ENCODE measurements at regions not wholly inside any gene's neighbourhood (a gene's known extent, or its start where the extent isn't known, plus 50 kb on each side); places are given as distances from the start of the nearest gene placed in this dataset.

DNA sequence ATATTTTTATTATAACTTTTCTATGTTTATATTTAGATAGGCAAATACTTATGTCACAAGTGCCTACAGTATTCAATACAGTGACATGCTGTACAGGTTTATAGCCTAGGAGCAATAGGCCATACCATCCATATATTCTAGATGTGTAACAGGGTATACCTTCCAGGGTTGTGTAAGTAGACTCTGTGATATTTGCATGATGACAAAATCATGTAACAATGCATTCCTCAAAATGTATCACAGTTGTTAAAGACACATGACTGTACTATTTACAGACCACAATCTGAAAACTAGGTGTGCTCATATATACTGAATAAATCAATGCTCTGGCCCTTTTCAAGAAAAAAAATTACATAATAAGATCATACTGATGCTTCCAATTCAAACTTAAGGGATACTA, 433.2 kb upstream of the RGPD4 start:
- Mint-ChIP-seq H3K4me3 (no peak overlapping the region), H3K27ac (no peak overlapping the region), H3K36me3 (ENCODE audit: low read depth) (no peaks in the 10 kb centered on the region), H3K4me1 (no peaks in the 10 kb centered on the region), H3K9me3 (no peaks in the 10 kb centered on the region), H3K27me3 (ENCODE audit: low read depth) (peaks cover 4% of the 10 kb centered on the region)
- TF ChIP-seq, protein P1, sequence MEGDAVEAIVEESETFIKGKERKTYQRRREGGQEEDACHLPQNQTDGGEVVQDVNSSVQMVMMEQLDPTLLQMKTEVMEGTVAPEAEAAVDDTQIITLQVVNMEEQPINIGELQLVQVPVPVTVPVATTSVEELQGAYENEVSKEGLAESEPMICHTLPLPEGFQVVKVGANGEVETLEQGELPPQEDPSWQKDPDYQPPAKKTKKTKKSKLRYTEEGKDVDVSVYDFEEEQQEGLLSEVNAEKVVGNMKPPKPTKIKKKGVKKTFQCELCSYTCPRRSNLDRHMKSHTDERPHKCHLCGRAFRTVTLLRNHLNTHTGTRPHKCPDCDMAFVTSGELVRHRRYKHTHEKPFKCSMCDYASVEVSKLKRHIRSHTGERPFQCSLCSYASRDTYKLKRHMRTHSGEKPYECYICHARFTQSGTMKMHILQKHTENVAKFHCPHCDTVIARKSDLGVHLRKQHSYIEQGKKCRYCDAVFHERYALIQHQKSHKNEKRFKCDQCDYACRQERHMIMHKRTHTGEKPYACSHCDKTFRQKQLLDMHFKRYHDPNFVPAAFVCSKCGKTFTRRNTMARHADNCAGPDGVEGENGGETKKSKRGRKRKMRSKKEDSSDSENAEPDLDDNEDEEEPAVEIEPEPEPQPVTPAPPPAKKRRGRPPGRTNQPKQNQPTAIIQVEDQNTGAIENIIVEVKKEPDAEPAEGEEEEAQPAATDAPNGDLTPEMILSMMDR (IDR thresholded peaks at IDR 0.05; ENCODE audit: unreplicated experiment in 3 of 3), result no peak

DNA sequence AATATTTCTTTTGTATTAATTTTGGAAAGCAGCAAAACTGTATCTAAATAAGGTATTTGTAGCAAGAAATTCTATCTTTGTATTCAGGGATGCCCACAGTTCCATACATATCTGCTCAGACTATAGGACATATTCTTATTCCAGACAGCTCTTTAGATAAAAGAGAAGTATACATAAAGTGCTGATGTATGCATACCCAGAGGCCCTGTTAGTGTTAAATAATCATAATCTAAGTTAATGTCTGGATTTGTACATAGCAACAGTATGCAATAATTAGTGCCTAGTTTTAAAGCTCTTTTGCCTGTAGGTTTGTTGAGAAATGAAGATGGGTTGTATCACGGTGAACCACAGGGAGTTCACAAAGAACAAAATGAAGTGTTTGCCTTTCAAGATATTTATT, 428.0 kb upstream of the RGPD4 start:
- TF ChIP-seq, protein P1 (IDR thresholded peaks at IDR 0.05; ENCODE audit: unreplicated experiment in 3 of 3), result no peak
- no peaks in the 10 kb centered on the region for H3K4me1 Mint-ChIP-seq
- peaks cover 4% of the 10 kb centered on the region for H3K27me3 Mint-ChIP-seq (ENCODE audit: low read depth)
- no peaks in the 10 kb centered on the region for H3K9me3 Mint-ChIP-seq
- H3K36me3 Mint-ChIP-seq (ENCODE audit: low read depth), result no peaks in the 10 kb centered on the region
- no peak overlapping the region for H3K27ac Mint-ChIP-seq
- H3K4me3 Mint-ChIP-seq, result no peak overlapping the region

DNA sequence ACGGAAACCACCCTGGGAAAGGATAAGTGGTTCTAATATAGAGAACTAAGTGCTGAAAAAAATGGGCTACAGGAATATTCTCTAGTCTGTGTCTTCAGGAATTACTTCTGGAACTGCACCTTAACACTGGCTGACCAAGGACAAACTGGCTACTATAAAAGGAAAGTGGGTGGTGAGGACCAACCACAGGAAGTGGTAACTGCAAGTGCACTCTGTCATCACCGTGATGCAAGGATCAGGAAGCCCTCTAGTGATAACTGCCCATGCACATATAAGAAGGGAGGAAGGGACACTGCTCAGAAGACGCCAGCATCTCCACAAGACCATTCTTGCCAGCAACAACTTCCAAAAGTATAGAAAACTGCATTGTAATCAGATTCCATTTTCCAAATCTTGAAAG, 424.4 kb upstream of the RGPD4 start:
- TF ChIP-seq, protein P1 (IDR thresholded peaks at IDR 0.05; ENCODE audit: unreplicated experiment in 3 of 3), result no peak
- peaks cover 4% of the 10 kb centered on the region for H3K27me3 Mint-ChIP-seq (ENCODE audit: low read depth)
- H3K27ac Mint-ChIP-seq, result no peak overlapping the region
- H3K9me3 Mint-ChIP-seq, result no peaks in the 10 kb centered on the region
- no peaks in the 10 kb centered on the region for H3K36me3 Mint-ChIP-seq (ENCODE audit: low read depth)
- no peak overlapping the region for H3K4me3 Mint-ChIP-seq
- peaks cover 6% of the 10 kb centered on the region for H3K4me1 Mint-ChIP-seq

DNA sequence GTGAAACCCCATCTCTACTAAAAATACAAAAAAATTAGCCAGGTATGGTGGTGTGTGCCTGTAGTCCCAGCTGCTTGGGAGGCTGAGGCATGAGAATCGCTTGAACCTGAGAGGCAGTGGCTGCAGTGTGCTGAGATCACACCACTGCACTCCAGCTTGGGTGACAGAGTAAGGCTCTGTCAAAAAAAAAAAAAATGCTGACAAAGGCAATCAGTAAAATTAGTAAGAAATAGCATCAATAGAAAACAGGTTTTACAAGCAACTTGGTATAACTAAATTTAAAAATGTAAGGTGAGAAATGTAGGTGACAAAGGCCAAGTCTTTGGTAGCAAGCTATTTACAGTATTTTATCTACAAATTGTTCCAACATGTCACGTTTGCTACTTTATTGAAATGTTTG, 421.4 kb upstream of the RGPD4 start:
- TF ChIP-seq, protein P1 (IDR thresholded peaks at IDR 0.05; ENCODE audit: unreplicated experiment in 3 of 3), result no peak
- H3K4me3 Mint-ChIP-seq, result no peak overlapping the region
- H3K9me3 Mint-ChIP-seq, result no peaks in the 10 kb centered on the region
- H3K27ac Mint-ChIP-seq, result no peak overlapping the region
- H3K27me3 Mint-ChIP-seq (ENCODE audit: low read depth), result no peaks in the 10 kb centered on the region
- H3K4me1 Mint-ChIP-seq, result peaks cover 23% of the 10 kb centered on the region
- H3K36me3 Mint-ChIP-seq (ENCODE audit: low read depth), result no peaks in the 10 kb centered on the region

DNA sequence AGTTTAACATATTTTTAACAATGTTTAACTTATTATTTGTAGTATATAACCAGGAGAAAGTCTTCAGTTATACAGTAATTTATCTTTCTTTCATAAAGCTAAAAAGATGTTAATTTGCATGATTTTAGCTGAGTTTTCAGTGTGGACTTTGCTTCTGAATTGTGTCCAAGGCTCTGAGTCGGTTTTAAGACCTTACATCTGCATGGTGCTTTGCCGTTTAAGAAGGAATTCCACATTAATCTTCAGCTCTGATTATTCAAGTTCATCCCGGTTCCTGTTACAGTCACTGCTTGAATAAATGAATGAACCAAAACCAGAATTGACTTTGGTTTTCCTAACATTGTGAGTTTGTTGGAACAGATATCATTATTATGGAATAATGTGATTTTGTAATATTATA, 419.7 kb upstream of the RGPD4 start:
- no peaks in the 10 kb centered on the region for H3K27me3 Mint-ChIP-seq (ENCODE audit: low read depth)

DNA sequence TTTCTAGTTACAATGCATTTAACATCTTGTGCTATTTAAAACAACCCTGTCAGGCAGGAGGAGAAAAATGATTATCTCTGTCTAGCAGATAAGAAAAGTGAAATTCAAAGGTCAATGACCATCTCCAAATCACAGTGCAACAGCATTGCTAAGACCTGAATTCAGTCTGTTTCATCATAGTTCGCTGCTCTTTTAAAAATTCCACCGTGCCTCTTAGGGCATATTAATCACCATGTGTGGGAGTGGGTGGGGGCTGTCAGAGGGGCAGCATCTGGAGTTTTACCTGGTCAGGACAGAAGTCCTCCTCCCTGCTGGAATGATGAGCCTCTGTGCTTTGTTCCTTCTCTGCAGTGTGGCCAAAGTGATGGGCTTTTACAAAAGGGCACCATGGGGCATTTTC, 418.7 kb upstream of the RGPD4 start:
- H3K27me3 Mint-ChIP-seq (ENCODE audit: low read depth), result no peaks in the 10 kb centered on the region
- H3K4me3 Mint-ChIP-seq, result no peak overlapping the region

More for the DNA sequence above, 419.7 kb upstream of the RGPD4 start:
- peak overlapping the region in 1 of 3 experiments; percentile 18 for H3K27ac Mint-ChIP-seq
- H3K36me3 Mint-ChIP-seq (ENCODE audit: low read depth), result no peaks in the 10 kb centered on the region
- H3K4me1 Mint-ChIP-seq, result peaks cover 33% of the 10 kb centered on the region
- no peaks in the 10 kb centered on the region for H3K9me3 Mint-ChIP-seq
- TF ChIP-seq, protein P1 (IDR thresholded peaks at IDR 0.05; ENCODE audit: unreplicated experiment in 3 of 3), result no peak
- no peak overlapping the region for H3K4me3 Mint-ChIP-seq

More for the DNA sequence above, 418.7 kb upstream of the RGPD4 start:
- no peaks in the 10 kb centered on the region for H3K36me3 Mint-ChIP-seq (ENCODE audit: low read depth)
- H3K9me3 Mint-ChIP-seq, result no peaks in the 10 kb centered on the region
- peak overlapping the region in 2 of 3 experiments; percentile 18 to 53 for H3K27ac Mint-ChIP-seq
- TF ChIP-seq, protein P1 (IDR thresholded peaks at IDR 0.05; ENCODE audit: unreplicated experiment in 3 of 3), result no peak
- peaks cover 41% of the 10 kb centered on the region for H3K4me1 Mint-ChIP-seq

All from nephron (organoid).